ENCODE measurements at regions not wholly inside any gene's neighbourhood (a gene's known extent, or its start where the extent isn't known, plus 50 kb on each side); places are given as distances from the start of the nearest gene placed in this dataset.

DNA sequence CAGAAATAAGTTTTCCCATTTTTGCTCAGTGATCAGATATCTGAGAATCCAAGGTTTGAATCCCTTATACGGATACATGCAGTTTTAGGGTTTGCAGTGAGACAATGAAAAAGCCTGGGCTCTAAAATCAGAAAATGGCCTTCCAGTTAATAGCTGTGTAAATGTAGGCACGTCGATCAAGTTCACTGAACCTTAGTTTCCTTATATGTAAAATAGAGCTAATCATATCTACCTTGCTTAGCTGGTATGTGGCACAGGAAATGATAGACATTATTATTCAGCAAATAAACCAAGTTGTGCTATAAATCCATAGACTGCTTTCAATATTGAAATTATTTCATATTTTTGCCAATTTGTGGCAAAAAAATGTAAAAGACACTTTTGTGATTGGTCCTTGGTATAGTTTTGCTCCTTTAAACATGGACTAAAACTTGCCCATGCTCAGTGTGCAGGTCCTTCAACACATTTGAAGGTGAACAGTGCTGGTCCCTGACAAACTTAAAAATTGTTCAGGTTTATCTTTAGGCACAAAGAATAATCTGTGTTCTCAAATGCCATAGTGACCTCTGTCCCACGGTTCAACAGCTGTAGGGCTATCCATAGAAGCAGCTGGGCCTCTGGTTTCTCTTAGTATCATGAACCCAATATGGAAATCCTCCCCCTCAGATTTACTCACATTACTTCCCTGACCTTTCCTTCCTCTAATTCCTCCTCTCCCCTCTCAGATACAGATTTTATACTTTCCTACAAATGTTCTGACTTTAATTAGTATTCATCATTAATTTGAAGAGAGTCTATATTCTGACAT is 51.0 kb downstream of the CCDC54 start:
- no peak for DNase-seq (ENCODE audit: extremely low read depth, low read depth, low spot score)

- DNase-seq (ENCODE audit: extremely low read depth, low read depth, low spot score), result peak; percentile 64
Observed at GRCh38 chr3:107429320-107430181, 52.3 kb downstream of the CCDC54 start.

DNA sequence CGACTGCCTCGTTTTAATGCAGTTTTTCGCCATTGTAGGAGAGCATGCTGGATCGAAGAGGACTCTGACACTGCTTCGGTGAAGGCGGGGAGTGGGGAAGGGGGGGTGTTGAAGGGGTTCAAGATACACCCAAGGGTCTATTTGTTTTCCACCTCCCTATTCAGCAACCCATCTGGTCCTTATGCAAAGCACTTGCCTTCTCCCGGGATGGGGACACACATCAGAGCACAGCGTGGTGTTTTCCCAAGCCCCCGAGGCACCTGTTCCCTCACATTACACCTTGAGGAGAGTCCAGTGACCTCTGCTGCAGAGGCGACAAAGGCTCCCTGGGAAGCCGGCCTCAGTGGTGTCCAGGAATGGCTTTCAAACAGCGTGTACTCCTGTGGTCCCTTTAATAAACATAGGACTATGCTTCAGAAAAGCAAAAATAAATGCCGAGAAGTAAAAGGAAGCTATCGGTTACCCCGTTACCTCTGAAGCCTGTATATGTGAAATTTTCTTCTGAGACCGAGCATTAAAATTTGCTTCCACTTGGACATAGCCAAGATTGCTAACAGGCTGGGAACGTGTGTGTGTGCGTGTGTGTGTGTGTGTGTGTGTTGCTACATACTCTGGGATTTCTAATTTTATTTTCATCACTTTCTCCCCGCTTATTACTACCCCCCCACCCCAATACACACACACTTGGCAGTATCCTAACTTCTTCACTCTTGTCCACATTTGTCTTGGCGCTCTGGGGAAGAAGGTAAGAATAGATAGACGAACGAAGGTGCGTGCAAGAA is 53.2 kb downstream of the CCDC54 start:
- no peak for DNase-seq (ENCODE audit: extremely low read depth, low read depth, low spot score)

- DNase-seq (ENCODE audit: extremely low read depth, low read depth, low spot score), result no peak
Observed at GRCh38 chr3:107430996-107431245, 53.7 kb downstream of the CCDC54 start.

DNA sequence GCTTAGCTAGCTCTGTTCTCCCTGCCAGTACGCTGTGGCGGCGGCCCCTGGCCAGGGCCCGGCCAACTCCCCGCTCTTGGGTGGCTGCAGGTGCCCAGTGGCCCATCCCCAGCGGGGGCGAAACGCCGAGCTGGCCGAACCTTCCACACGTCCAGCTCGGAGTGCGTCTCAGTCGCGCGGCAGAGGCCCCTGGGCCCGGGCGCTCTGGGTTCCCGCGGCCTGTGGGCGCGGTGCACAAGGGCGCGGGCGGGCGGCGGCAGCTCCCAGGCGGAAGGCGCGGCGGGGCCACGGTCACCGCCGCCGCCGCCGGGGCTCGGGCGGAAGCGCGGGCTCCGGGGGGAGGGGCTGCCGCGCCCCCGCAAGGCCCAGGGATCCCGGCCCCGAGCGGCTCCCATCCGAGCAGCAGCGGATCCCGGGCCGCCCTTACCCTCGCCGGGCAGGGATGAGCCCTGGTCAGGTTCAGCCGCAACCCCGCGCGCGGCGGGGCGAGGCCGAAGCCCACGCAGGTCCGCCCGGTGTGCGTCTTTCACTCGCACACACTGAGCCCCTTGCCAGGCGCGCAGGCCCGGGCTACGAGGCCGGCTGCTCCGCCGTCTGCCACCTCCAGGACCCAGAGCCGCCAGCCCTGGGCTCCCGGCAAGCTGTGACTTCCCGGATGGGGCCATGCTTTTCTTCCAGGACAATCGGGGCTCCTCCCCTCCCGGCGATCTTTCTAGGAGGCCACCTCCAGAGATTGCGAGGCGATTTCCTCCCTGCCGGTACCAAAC is 54.2 kb downstream of the CCDC54 start:
- DNase-seq (ENCODE audit: extremely low read depth, low read depth, low spot score), result no peak

DNA sequence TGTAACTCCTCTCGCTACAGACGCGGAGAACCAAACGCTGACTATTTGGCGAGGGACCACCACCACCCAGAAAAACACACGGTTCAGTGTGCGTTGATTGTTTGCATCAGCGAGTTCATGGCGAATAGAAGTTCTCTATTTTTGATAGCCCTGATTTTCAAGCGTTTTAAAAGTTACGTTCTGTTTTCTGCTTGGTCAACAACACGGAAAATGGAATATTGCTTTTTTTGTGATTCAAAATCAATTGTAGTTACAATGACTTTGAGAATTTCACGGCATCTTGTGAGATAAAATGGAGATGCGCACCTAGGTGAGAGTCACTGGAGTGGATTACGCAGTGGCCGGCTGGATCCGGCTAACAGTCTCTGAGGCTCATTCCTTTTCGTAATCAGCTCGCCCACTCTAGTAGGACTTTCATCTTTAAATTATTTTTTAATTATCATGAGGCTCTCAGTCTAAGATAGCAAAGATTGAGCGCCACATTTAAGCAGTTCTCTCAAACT is 54.8 kb downstream of the CCDC54 start:
- DNase-seq (ENCODE audit: extremely low read depth, low read depth, low spot score), result no peak

GRCh38 chr3:107432646-107433045 is 55.4 kb downstream of the CCDC54 start:
- no peak for DNase-seq (ENCODE audit: extremely low read depth, low read depth, low spot score)

DNA sequence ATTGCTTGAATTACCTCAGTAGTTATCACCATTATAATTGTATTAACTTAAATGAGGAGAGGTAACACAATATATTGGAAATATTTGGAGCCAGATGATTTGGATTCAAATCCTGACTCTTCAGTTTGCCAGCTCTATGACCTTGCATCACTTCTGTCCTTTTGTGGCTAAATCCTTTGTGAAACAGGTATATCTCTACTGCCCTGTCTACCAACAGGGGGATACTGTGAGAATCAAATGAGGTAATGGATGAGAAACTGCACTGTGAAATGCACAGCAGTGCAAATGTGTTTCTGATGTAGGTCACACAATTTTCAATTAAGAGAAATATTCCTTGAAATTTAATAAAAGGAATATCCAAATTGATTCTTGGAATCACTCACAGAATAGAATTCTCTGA is 58.8 kb downstream of the CCDC54 start:
- DNase-seq (ENCODE audit: extremely low read depth, low read depth, low spot score), result no peak

GRCh38 chr3:107438671-107439070 is 61.4 kb downstream of the CCDC54 start:
- no peak for DNase-seq (ENCODE audit: extremely low read depth, low read depth, low spot score)

GRCh38 chr3:107441617-107442016 is 64.4 kb downstream of the CCDC54 start:
- no peak for DNase-seq (ENCODE audit: extremely low read depth, low read depth, low spot score)

DNA sequence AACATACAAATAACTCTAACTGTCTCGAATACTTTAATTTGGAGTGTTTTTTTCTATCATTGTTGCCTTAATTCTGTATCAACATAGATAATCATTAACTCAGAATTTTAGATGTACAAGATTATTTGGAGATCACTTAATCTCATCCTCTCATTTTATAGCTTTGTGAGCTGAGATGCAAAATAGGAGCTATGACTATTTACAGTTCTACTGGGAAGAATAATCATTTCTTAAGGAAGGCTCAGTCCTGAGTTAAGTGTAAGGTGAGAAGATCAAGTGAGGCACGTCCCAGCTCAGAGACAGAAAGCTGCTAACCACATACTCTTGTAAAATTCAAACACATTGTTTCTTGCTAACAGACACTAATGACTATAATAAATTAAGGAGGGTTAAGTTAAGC is 66.2 kb downstream of the CCDC54 start:
- no peak for DNase-seq (ENCODE audit: extremely low read depth, low read depth, low spot score)

DNA sequence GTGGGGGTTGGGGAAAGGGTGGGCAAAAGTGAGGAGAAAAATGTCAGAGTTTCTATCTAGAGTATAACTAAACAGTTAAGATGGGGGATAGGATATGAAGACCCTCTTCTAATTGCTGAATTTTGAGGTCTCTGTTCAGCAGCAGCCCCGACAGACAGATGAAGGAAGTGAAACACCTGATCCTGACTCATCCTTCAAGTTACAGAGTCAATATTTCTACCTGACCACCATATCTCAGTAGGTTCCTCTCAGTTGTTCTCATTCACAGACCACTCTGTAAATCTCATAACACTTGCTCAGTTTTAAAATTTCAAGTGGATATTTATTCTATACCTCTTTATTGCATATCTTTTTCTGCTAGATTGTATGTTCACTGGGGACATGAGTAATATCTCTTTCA is 69.5 kb downstream of the CCDC54 start:
- no peak for DNase-seq (ENCODE audit: extremely low read depth, low read depth, low spot score)

GRCh38 chr3:107450254-107450893 is 72.4 kb upstream of the BBX start:
- DNase-seq (ENCODE audit: extremely low read depth, low read depth, low spot score), result no peak

DNA sequence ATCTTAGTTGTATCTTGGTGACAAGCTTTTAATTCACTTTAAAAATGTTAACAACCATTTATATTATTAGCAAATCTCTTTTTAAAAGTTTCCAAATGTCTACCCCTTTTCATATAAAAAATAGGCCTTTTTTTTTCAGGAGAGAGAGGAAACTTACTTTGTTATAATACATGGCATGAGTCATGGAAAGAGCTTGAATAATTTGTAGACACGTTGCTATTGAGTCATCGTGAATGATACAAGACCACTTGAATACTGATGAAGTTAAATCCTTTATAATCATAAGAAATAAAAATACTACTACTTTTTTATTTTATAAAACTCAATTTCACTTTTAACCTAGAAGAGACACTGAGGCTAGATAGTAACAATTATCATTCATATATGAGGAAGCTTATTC is 70.3 kb upstream of the BBX start:
- no peak for DNase-seq (ENCODE audit: extremely low read depth, low read depth, low spot score)

GRCh38 chr3:107453504-107453903 is 69.3 kb upstream of the BBX start:
- no peak for DNase-seq (ENCODE audit: extremely low read depth, low read depth, low spot score)

GRCh38 chr3:107455621-107456020 is 67.1 kb upstream of the BBX start:
- no peak for DNase-seq (ENCODE audit: extremely low read depth, low read depth, low spot score)

- DNase-seq (ENCODE audit: extremely low read depth, low read depth, low spot score), result no peak
Observed at GRCh38 chr3:107456501-107456900, 66.3 kb upstream of the BBX start.

- no peak for DNase-seq (ENCODE audit: extremely low read depth, low read depth, low spot score)
Observed at GRCh38 chr3:107458871-107459270, 63.9 kb upstream of the BBX start.

DNA sequence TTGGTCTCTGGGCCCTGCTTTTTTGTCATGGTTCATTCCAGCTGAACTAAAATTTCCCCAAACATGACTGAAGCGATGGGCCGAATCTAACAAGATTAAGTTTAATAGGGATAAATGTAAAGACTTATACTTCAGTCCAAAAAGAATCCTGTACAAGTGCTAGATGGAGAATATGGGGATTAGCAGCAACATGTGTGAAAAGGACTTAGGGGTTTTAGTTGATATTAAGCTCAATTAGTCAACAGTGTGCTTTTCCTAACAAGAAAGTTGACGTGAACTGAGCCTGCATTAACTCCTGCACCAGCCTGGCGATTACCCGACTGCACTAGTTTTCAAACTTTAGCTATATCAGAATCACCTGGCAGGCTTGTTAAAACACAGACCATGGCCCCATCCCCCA is 61.0 kb upstream of the BBX start:
- no peak for DNase-seq (ENCODE audit: extremely low read depth, low read depth, low spot score)

- no peak for DNase-seq (ENCODE audit: extremely low read depth, low read depth, low spot score)
Observed at GRCh38 chr3:107464037-107464436, 58.7 kb upstream of the BBX start.

Measured in glomerular endothelial cell (primary cell).